Sigmoid colon (tissue), 6 donors: ENCODE measurements at regions not wholly inside any gene's neighbourhood (a gene's known extent, or its start where the extent isn't known, plus 50 kb on each side); places are given as distances from the start of the nearest gene placed in this dataset.

Experiments
- DNase-seq: peaks from one replicate; pipeline ENCODE4 v3.0.0-alpha.2; 2019
- H3K27ac ChIP-seq, 4 donors: fragments of 200-600 bp; sonication (generic); one replicate each; pipeline ENCODE4 v1.5.1; 2016 to 2019; ENCODE audit warnings: mild to moderate bottlenecking in 1 of 4
- H3K27me3 ChIP-seq, 3 donors: fragments of 200-600 bp; sonication (generic); one replicate each; pipeline ENCODE4 v1.5.1; 2019; ENCODE audit warnings: mild to moderate bottlenecking in 1 of 3
- H3K36me3 ChIP-seq, 4 donors: fragments of 200-600 bp; sonication (generic); one replicate each; pipeline ENCODE4 v1.5.1; 2016 to 2019
- H3K4me1 ChIP-seq, 4 donors: fragments of 200-600 bp; sonication (generic); one replicate each; pipeline ENCODE4 v1.5.1; 2017 to 2019
- H3K4me3 ChIP-seq, 4 donors: fragments of 200-600 bp; sonication (generic); one replicate each; pipeline ENCODE4 v1.5.1; 2017 to 2019; ENCODE audit warnings: mild to moderate bottlenecking in 2 of 4, moderate library complexity in 1 of 4
- H3K9me3 ChIP-seq, 4 donors: fragments of 200-600 bp in 3 of 4; sonication (generic) in 3 of 4; one replicate each; pipeline versions ENCODE4 v1.5.1 to v1.6.1; 2013 to 2019
- CTCF ChIP-seq, 4 experiments: fragments of 450-650 bp in 3 of 4; fragments of 200-600 bp in 1 of 4; IDR thresholded peaks; one replicate each; pipeline ENCODE4 v1.5.1; 2016 to 2019; ENCODE audit warnings: antibody characterized with exemption in 4 of 4, mild to moderate bottlenecking in 3 of 4, moderate library complexity in 2 of 4
- EP300 ChIP-seq, 4 donors: sonication (generic); formaldehyde crosslinking; IDR thresholded peaks; one replicate each; pipeline ENCODE4 v1.6.1; 2017; ENCODE audit warnings: antibody characterized with exemption in 4 of 4
- POLR2A ChIP-seq, 2 donors: fragments of 450-650 bp; IDR thresholded peaks; one replicate each; pipeline ENCODE4 v1.6.1; 2016; ENCODE audit warnings: antibody characterized with exemption in 2 of 2, mild to moderate bottlenecking in 2 of 2, moderate library complexity in 2 of 2
- POLR2AphosphoS5 ChIP-seq, 4 donors: sonication (generic); formaldehyde crosslinking; IDR thresholded peaks; one replicate each; pipeline ENCODE4 v1.6.1; 2017; ENCODE audit warnings: antibody characterized with exemption in 4 of 4
- WGBS, 2 donors: extraction: QIAGEN DNeasy Blood & Tissue Kit; methylation state at CpG; one replicate each; pipeline ENCODE4 v1.1.7; 2013; 5-methylcytosine and 5-hydroxymethylcytosine counted together
- intact Hi-C: fragments of 100-400 bp; cut with DNase I; formaldehyde crosslinking; loops from one replicate; pipeline ENCODE4 v1.15.1; 2023
- donor health status: healthy with polysubstance abuse.
- donor health status: healthy.

DNA sequence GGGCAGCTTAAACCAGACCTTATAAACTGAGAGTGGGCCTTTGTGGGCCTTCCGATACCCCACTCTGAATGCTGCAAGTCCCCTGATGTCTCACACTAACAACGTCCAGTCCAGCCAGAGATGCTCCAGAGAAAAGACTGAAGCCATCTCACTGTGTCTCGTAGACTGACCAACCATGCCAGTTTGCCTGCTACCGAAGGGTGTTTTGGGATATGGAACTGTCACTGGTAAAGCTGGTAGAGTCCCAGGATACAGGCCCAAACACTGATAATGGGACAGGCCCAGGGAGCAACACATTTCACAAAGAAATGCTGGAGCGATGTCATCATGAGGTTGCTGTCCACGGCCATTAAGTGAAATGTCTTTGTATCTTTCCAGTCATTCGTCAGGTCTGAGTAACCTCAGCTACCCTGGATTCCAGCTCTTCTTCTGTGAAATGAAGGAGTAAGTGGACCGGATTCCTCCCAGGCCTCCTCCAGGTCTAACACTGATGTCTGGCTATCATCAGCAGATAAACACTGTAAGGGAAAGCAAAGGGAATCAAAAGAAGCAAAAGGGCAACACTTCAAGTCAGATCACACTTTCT is 81.6 kb downstream of the SLC5A7 start:
- 84 to 85% methylated on average over 8 of the region's 8 CpGs for WGBS, 2 donors
- no peak for DNase-seq
- TF ChIP-seq CTCF (IDR thresholded peaks at IDR 0.05) (no peak), POLR2A (IDR thresholded peaks at IDR 0.05) (no peak), POLR2AphosphoS5 (IDR thresholded peaks at IDR 0.05) (peak in 1 of 4 donors; percentile 12), EP300 (IDR thresholded peaks at IDR 0.05) (no peak)
- intact Hi-C loops = no loop called here
- H3K4me1 ChIP-seq = peaks cover 0 to 24% (median 10%) of the 10 kb centered on the region in 4 donors
- H3K36me3 ChIP-seq = no peaks in the 10 kb centered on the region
- no peak overlapping the region for H3K4me3 ChIP-seq
- H3K27me3 ChIP-seq = no peaks in the 10 kb centered on the region
- peak overlapping the region in 2 of 4 donors; percentile 18 to 41 for H3K27ac ChIP-seq
- no peaks in the 10 kb centered on the region for H3K9me3 ChIP-seq

DNA sequence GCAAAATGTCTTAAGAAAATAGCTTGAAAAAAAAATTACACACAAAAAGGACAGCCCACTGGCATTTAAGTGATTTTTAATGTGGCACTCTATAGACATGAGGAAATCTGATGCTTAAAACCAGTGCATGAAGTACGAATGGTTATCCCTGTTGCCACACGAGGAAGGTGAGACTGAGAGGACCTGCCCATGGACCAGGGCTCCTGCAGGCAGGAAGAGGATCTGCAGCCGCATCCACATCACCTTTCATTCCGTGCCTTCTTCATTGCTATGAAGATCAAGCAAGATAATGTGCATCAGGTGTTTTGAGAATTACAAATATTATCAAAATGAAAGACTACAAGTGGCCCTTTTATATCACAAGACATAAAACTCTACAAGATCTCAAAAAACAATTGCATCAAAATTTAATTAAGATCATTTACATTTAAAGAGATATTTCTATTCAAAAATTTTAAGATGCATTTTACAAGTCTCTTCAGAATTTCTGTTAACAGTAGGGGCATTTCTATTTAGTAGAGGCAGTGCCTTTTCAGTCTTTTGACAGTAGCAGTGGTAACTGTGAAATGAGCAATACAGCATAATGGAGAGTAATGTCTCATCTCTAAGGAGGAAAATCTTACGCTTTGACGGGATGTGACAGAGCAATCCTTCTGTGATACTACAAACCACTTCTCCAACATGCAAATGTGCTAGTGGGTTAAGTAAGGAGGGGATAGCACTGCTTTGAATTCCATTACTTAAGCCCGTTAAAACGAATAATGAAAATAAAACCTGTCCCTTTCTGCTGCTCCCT is 83.4 kb downstream of the SLC5A7 start:
- no peaks in the 10 kb centered on the region for H3K9me3 ChIP-seq
- H3K4me1 ChIP-seq = peaks cover 0 to 24% (median 10%) of the 10 kb centered on the region in 4 donors
- H3K27me3 ChIP-seq = no peaks in the 10 kb centered on the region
- no peak overlapping the region for H3K4me3 ChIP-seq
- no peak for DNase-seq
- intact Hi-C loops = no loop called here
- 73 to 82% methylated on average over 8 of the region's 8 CpGs for WGBS, 2 donors
- no peak overlapping the region for H3K27ac ChIP-seq
- TF ChIP-seq EP300 (IDR thresholded peaks at IDR 0.05) = no peak
- TF ChIP-seq POLR2AphosphoS5 (IDR thresholded peaks at IDR 0.05) = no peak
- no peak for TF ChIP-seq POLR2A (IDR thresholded peaks at IDR 0.05)
- TF ChIP-seq CTCF (IDR thresholded peaks at IDR 0.05) = no peak
- H3K36me3 ChIP-seq = no peaks in the 10 kb centered on the region

GRCh38 chr2:108073415-108074072 is 87.2 kb downstream of the SLC5A7 start:
- Histone ChIP-seq H3K27me3 (no peaks in the 10 kb centered on the region), H3K4me1 (peaks cover 0 to 5% (median 3%) of the 10 kb centered on the region in 4 donors), H3K9me3 (no peaks in the 10 kb centered on the region), H3K36me3 (no peaks in the 10 kb centered on the region), H3K4me3 (no peak overlapping the region), H3K27ac (no peak overlapping the region)
- no peak for TF ChIP-seq POLR2AphosphoS5 (IDR thresholded peaks at IDR 0.05)
- TF ChIP-seq EP300 (IDR thresholded peaks at IDR 0.05) = no peak
- TF ChIP-seq POLR2A (IDR thresholded peaks at IDR 0.05) = no peak
- TF ChIP-seq CTCF (IDR thresholded peaks at IDR 0.05) = no peak
- intact Hi-C loops = no loop called here
- WGBS, 2 donors = 79 to 80% methylated on average over 4 of the region's 4 CpGs
- DNase-seq = no peak

DNA sequence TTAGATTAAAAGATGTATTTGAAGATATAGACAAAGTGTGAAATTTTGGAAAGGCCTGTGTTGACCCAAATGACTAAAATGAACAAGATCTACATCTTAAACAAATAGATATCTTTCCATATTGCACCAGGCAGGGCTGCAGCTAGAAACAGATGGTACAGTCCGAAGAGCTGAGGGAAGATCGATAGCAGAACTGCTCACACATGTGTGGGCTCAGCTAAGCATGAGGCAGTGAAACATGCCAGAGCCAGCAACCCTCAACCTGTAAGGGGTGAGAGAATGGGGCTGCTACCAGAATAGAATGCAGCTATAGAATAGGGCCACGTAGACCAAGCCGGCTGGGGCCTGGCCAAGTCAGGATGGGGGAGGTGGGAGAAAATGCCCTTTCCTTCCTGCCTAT is 87.8 kb downstream of the SLC5A7 start:
- Histone ChIP-seq H3K4me1 (no peaks in the 10 kb centered on the region), H3K27me3 (no peaks in the 10 kb centered on the region), H3K36me3 (no peaks in the 10 kb centered on the region), H3K4me3 (no peak overlapping the region), H3K9me3 (no peaks in the 10 kb centered on the region), H3K27ac (no peak overlapping the region)
- 85 to 91% methylated on average over 4 of the region's 4 CpGs for WGBS, 2 donors
- intact Hi-C loops = no loop called here
- no peak for TF ChIP-seq POLR2AphosphoS5 (IDR thresholded peaks at IDR 0.05)
- no peak for TF ChIP-seq EP300 (IDR thresholded peaks at IDR 0.05)
- TF ChIP-seq CTCF (IDR thresholded peaks at IDR 0.05) = no peak
- no peak for TF ChIP-seq POLR2A (IDR thresholded peaks at IDR 0.05)
- DNase-seq = no peak
